ENCODE measurements at regions not wholly inside any gene's neighbourhood (a gene's known extent, or its start where the extent isn't known, plus 50 kb on each side); places are given as distances from the start of the nearest gene placed in this dataset.

DNA sequence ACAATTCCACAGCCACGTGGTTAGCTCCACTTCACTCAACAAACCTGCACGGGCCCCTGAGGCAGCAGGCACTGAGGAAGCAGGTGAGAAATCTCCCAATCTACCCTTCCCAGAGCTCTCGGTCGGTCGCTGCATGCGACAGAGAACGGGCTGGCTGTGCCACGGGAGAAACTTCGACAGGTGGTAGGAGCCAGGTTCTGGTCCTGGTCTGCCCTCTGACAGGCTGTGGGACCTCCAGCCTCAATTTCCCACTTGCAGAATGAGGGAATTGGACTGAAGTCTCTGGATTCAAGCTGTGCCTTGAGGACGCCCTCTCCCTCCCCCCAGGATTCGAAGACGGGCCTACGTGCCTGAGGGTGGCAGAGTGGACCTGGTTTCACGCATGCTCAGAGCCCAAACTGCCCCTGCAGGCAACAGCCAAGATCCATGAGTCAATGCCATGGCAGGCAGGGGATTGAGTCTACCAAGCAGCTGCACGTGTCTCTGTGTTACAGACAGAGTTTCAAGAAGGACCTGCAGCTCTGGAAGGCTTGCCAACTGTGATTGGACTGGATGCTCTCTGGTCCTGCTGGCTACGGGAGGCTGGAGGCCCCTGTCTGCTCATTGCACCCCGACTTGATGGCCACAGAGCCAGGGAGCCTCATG is 215.0 kb downstream of the USP6NL start:
- no peak overlapping the region for H3K4me3 ChIP-seq (ENCODE audit: low read depth, low read length)
- no peak for DNase-seq (ENCODE audit: low read depth)
- no peak for TF ChIP-seq CTCF (conservative IDR thresholded peaks at IDR 0.05; ENCODE audit: low read depth, low read length)

DNA sequence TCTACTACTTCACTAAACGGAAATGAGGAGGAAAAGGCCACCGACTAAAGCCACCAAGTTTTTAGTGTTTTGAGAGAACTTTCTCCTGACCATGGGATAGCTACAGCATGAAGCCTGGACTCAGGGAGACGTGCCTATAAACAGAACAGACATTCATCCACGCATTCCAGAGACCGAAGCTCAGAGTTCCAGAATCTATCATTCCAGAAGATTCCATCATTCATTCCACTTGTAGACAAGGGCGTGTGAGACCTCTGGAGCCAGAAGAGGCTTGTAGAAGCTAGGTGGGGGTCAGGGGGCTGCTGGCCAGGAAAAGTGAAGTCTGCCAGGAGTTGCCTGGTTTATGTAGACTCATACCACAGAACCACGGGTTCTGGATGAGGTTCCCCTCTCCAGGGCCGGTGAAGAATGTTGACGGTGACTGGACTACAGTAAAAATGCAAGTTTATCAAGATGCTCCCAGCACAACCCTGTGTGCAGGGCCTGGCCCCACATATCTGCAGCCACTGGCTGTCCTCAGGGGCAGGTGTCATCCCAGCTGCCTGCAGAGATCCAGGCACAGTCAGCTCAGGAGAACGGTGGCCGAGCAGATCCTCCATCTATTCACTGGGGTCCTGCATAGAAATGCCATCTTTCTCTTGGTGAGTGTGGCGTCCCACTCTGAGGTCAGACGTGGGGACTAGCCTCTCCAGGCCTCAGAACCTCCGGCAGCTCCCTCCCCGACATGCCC is 215.7 kb downstream of the USP6NL start:
- no peak overlapping the region for H3K4me3 ChIP-seq (ENCODE audit: low read depth, low read length)
- TF ChIP-seq CTCF (conservative IDR thresholded peaks at IDR 0.05; ENCODE audit: low read depth, low read length), result no peak
- DNase-seq (ENCODE audit: low read depth), result no peak

DNA sequence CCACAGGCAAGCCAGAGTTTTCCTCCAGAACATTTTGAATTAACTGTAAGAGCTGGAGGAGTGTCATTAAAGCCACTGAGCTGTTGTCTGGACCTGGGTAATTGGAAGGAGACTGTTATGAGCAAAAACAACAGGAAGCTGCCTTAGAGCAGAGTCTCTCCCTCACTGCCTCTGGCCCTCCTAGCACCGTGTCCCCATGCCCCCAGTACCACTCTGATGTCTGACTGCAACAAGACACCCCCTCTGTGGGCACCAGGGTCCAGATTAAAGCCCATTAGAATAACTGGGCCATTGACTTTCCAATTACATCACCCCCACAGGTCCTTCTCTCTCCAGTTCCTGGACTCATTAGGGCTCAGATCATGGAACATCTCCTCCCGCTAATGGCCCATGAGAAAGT is 216.3 kb downstream of the USP6NL start:
- no peak overlapping the region for H3K4me3 ChIP-seq (ENCODE audit: low read depth, low read length)
- DNase-seq (ENCODE audit: low read depth), result no peak
- no peak for TF ChIP-seq CTCF (conservative IDR thresholded peaks at IDR 0.05; ENCODE audit: low read depth, low read length)

DNA sequence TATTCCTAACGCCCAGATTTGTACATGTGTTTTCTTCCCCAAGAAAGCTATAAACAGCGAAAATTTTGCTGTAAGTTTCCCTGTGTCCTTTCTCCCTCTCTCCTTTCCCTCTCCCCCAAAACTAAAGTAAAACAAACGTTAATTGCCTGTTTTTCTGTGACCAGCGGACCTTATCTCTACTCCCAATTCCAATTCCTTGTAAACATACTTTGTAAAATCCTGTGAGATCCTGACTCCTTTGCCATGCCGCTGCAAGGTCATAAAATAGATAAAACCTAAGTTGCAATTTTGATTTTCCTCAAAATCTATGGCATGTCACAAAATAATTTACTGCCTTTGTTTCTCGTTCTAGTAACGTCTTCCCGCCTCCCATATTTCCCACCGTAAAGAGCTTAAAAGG is 217.6 kb downstream of the USP6NL start:
- H3K4me3 ChIP-seq (ENCODE audit: low read depth, low read length), result no peak overlapping the region
- TF ChIP-seq CTCF (conservative IDR thresholded peaks at IDR 0.05; ENCODE audit: low read depth, low read length), result no peak
- DNase-seq (ENCODE audit: low read depth), result no peak

DNA sequence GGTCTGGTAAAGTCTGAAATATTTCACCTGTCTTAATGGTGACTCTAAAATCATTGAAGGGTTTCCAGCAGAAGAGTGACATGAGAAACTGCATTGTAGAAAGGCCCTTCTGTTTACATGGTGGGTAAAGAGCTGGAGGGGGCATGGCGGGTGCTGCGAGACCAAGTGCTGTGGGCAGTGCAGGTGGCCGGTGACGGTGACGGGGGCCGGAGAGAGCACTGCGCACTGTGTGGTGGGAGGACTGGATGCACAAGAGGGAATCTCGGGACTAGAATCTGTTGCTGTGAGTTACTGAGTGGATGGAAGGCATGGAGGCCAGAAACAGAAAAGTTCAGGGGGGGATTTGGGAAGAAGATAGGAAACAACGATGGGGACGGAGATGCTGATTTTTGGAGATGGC is 218.7 kb downstream of the USP6NL start:
- no peak for DNase-seq (ENCODE audit: low read depth)
- no peak overlapping the region for H3K4me3 ChIP-seq (ENCODE audit: low read depth, low read length)
- no peak for TF ChIP-seq CTCF (conservative IDR thresholded peaks at IDR 0.05; ENCODE audit: low read depth, low read length)

- no peak overlapping the region for H3K4me3 ChIP-seq (ENCODE audit: low read depth, low read length)
- no peak for TF ChIP-seq CTCF (conservative IDR thresholded peaks at IDR 0.05; ENCODE audit: low read depth, low read length)
- DNase-seq (ENCODE audit: low read depth), result no peak
Observed at GRCh38 chr10:11388996-11389395, 222.5 kb downstream of the USP6NL start.

Data from choroid plexus epithelial cell (primary cell).